B cell (primary cell): ENCODE measurements at regions not wholly inside any gene's neighbourhood (a gene's known extent, or its start where the extent isn't known, plus 50 kb on each side); places are given as distances from the start of the nearest gene placed in this dataset.

ENCODE experiments used
- ATAC-seq: fragments of 200-7000 bp; cut with Tn5 transposase; one replicate; pipeline ENCODE4 v1.10.0; 2021; ENCODE audit warnings: low read depth, mild to moderate bottlenecking, moderate number of reproducible peaks, moderate library complexity
- CTCF ChIA-PET: fragments of 350-600 bp; sonication (Branson Sonifier 250); formaldehyde crosslinking; loops from one replicate; lab custom pipeline; 2021; ENCODE audit warnings: antibody characterized with exemption, inconsistent platforms; lab: Charles Lee
- POLR2A ChIA-PET: fragments of 350-600 bp; sonication (Branson Sonifier 250); formaldehyde crosslinking; loops from one replicate; lab custom pipeline; 2021; ENCODE audit warnings: antibody characterized with exemption; lab: Charles Lee
- DNase-seq: peaks from one replicate; pipeline ENCODE4 v3.0.0; 2013
- H2AFZ ChIP-seq: 2 replicates; pipeline ENCODE4 v1.6.1; 2012; ENCODE audit warnings: mild to moderate bottlenecking, low read depth, low read length; ENCODE audit not compliant: insufficient read depth, poor library complexity, severe bottlenecking
- H3K27ac ChIP-seq, 2 donors: 1 replicate in 1 of 2; 2 replicates in 1 of 2; pipeline ENCODE4 v1.5.1; 2012 to 2013; ENCODE audit warnings: low read length in 2 of 2, mild to moderate bottlenecking in 2 of 2, moderate library complexity in 1 of 2
- H3K27me3 ChIP-seq, 4 experiments: fragments of 200-600 bp in 1 of 4; sonication (generic) in 1 of 4; replicated peaks in 1 of 4; 1 replicate in 2 of 4; 2 replicates in 2 of 4; pipeline versions ENCODE4 v1.6.1 to v1.7.0; 2013 to 2016; ENCODE audit warnings: low read length in 3 of 4, mild to moderate bottlenecking in 2 of 4, mixed read lengths in 1 of 4, moderate library complexity in 1 of 4; ENCODE audit not compliant: insufficient read depth in 4 of 4, control insufficient read depth in 3 of 4; ENCODE audit errors: control extremely low read depth in 1 of 4
- H3K36me3 ChIP-seq, 2 experiments: replicated peaks in 1 of 2; 1 replicate in 1 of 2; 2 replicates in 1 of 2; pipeline versions ENCODE4 v1.6.1 to v1.7.1; 2013; ENCODE audit warnings: low read length in 1 of 2; ENCODE audit not compliant: insufficient read depth in 2 of 2, control insufficient read depth in 1 of 2; ENCODE audit errors: control extremely low read depth in 1 of 2, extremely low read depth in 1 of 2
- H3K4me1 ChIP-seq, 2 donors: fragments of 200-600 bp in 1 of 2; sonication (generic) in 1 of 2; 1 replicate in 1 of 2; 2 replicates in 1 of 2; pipeline versions ENCODE4 v1.5.1 to v1.6.1; 2013 to 2017; ENCODE audit warnings: low read length in 2 of 2; ENCODE audit not compliant: control insufficient read depth in 2 of 2, insufficient read depth in 2 of 2
- H3K4me2 ChIP-seq: replicated peaks from 2 replicates; pipeline ENCODE3; 2012; ENCODE audit warnings: mild to moderate bottlenecking, low read depth, low read length; ENCODE audit not compliant: poor library complexity, severe bottlenecking
- H3K4me3 ChIP-seq, 5 experiments: fragments of 200-600 bp in 1 of 5; sonication (generic) in 1 of 5; 1 replicate in 3 of 5; 2 replicates in 2 of 5; pipeline versions ENCODE4 v1.5.1 to v1.7.0; 2011 to 2016; ENCODE audit warnings: low read length in 4 of 5, mild to moderate bottlenecking in 4 of 5, low read depth in 2 of 5, control low read depth in 1 of 5, moderate library complexity in 1 of 5; ENCODE audit not compliant: insufficient read depth in 1 of 5; ENCODE audit errors: control extremely low read depth in 1 of 5, extremely low read depth in 1 of 5
- H3K79me2 ChIP-seq: fragments of 200-600 bp; sonication (generic); one replicate; pipeline ENCODE4 v1.6.0; 2016; ENCODE audit warnings: low read length; ENCODE audit not compliant: control insufficient read depth, insufficient read depth
- H3K9ac ChIP-seq: fragments of 200-600 bp; sonication (generic); 2 replicates; pipeline ENCODE4 v1.6.1; 2017; ENCODE audit warnings: mild to moderate bottlenecking, low read length, moderate library complexity
- H3K9me3 ChIP-seq, 3 donors: one replicate each; pipeline versions ENCODE4 v1.6.1 to v1.7.1; 2013; ENCODE audit warnings: low read length in 2 of 3; ENCODE audit not compliant: control insufficient read depth in 2 of 3, insufficient read depth in 1 of 3; ENCODE audit errors: control extremely low read depth in 1 of 3
- H4K20me1 ChIP-seq: 2 replicates; pipeline ENCODE4 v1.6.0; 2012; ENCODE audit warnings: mild to moderate bottlenecking, low read length; ENCODE audit not compliant: insufficient read depth, control insufficient read depth, poor library complexity, severe bottlenecking
- H3K27ac Mint-ChIP-seq: one replicate; pipeline ENCODE4 v1.8.0; 2021; ENCODE audit warnings: mixed read lengths
- H3K27me3 Mint-ChIP-seq: one replicate; pipeline ENCODE4 v1.8.0; 2021; ENCODE audit warnings: mixed read lengths
- H3K4me1 Mint-ChIP-seq: one replicate; pipeline ENCODE4 v1.8.0; 2021; ENCODE audit warnings: mixed read lengths
- H3K4me3 Mint-ChIP-seq: one replicate; pipeline ENCODE4 v1.8.0; 2021; ENCODE audit warnings: mixed read lengths
- H3K9me3 Mint-ChIP-seq: one replicate; pipeline ENCODE4 v1.8.0; 2022; ENCODE audit warnings: mixed read lengths; ENCODE audit not compliant: insufficient read depth
- EZH2 ChIP-seq: IDR thresholded peaks from 2 replicates; pipeline ENCODE4 v1.6.1; 2012; ENCODE audit warnings: borderline replicate concordance, low read depth, mild to moderate bottlenecking, moderate library complexity, low read length; ENCODE audit not compliant: insufficient read depth, poor library complexity, severe bottlenecking
- WGBS: methylation state at CpG from one replicate; pipeline ENCODE4 v1.1.5; 2013; ENCODE audit warnings: missing lambda C conversion rate; ENCODE audit not compliant: insufficient coverage; 5-methylcytosine and 5-hydroxymethylcytosine counted together
- intact Hi-C: fragments of 100-400 bp; cut with micrococcal nuclease; formaldehyde crosslinking; loops from one replicate; pipeline ENCODE4 v1.10.0; 2022
- TF ChIP-seq, protein P1 (sequence below): fragments of 200-600 bp; IDR thresholded peaks from one replicate; pipeline ENCODE4 v1.8.0; 2022; ENCODE audit warnings: antibody characterized with exemption, mild to moderate bottlenecking

GRCh38 chr7:42666994-42667393 is 244.9 kb downstream of the C7orf25 start:
- H3K27ac ChIP-seq: no peak overlapping the region
- no peaks in the 10 kb centered on the region for H3K4me1 ChIP-seq
- H3K36me3 ChIP-seq: no peaks in the 10 kb centered on the region
- H3K27me3 Mint-ChIP-seq: no peaks in the 10 kb centered on the region
- no peak overlapping the region for H3K27ac Mint-ChIP-seq
- 89% methylated on average over 2 of the region's 3 CpGs for WGBS
- POLR2A ChIA-PET: no interaction called here
- H3K4me1 Mint-ChIP-seq: no peaks in the 10 kb centered on the region
- H4K20me1 ChIP-seq: no peaks in the 10 kb centered on the region
- H3K4me3 ChIP-seq: no peak overlapping the region
- no peak for ATAC-seq
- peaks cover 2 to 10% (median 4%) of the 10 kb centered on the region in 3 donors for H3K9me3 ChIP-seq
- no peak for DNase-seq
- peaks cover 10% of the 10 kb centered on the region for H3K9me3 Mint-ChIP-seq
- CTCF ChIA-PET: no interaction called here
- no peak overlapping the region for H2AFZ ChIP-seq
- no peak overlapping the region for H3K4me3 Mint-ChIP-seq
- intact Hi-C loops: no loop called here
- H3K27me3 ChIP-seq: no peaks in the 10 kb centered on the region
- TF ChIP-seq EZH2: no peak
- TF ChIP-seq, protein P1, sequence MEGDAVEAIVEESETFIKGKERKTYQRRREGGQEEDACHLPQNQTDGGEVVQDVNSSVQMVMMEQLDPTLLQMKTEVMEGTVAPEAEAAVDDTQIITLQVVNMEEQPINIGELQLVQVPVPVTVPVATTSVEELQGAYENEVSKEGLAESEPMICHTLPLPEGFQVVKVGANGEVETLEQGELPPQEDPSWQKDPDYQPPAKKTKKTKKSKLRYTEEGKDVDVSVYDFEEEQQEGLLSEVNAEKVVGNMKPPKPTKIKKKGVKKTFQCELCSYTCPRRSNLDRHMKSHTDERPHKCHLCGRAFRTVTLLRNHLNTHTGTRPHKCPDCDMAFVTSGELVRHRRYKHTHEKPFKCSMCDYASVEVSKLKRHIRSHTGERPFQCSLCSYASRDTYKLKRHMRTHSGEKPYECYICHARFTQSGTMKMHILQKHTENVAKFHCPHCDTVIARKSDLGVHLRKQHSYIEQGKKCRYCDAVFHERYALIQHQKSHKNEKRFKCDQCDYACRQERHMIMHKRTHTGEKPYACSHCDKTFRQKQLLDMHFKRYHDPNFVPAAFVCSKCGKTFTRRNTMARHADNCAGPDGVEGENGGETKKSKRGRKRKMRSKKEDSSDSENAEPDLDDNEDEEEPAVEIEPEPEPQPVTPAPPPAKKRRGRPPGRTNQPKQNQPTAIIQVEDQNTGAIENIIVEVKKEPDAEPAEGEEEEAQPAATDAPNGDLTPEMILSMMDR: no peak
- no peak overlapping the region for H3K9ac ChIP-seq
- no peak overlapping the region for H3K4me2 ChIP-seq
- H3K79me2 ChIP-seq: no peaks in the 10 kb centered on the region

DNA sequence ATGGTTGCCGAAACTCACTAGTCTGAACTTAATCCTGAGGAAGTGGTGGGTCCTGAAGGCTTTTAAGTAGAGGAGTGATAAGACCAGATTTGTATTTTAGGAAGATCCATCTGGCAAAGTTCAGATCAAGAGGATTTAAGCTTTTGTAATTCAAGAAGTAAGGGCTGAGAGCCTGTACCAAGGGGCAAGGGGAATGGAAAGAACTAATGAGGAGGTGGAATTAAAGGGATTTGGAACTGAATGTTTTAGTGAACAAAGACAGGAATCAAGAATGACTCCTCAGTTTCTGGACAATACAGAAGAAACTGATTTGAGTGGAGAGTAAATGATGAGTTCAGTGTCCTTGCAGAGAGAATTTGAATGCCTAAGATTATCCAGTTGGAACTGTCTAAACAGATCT is 249.0 kb downstream of the C7orf25 start:
- peaks cover 2 to 10% (median 4%) of the 10 kb centered on the region in 3 donors for H3K9me3 ChIP-seq
- H3K4me2 ChIP-seq: no peak overlapping the region
- no peak overlapping the region for H3K4me3 ChIP-seq
- no peak for ATAC-seq
- POLR2A ChIA-PET: no interaction called here
- H3K9ac ChIP-seq: no peak overlapping the region
- intact Hi-C loops: no loop called here
- H3K79me2 ChIP-seq: no peaks in the 10 kb centered on the region
- Mint-ChIP-seq H3K27me3 (no peaks in the 10 kb centered on the region), H3K4me3 (no peak overlapping the region), H3K27ac (no peak overlapping the region), H3K9me3 (peaks cover 10% of the 10 kb centered on the region), H3K4me1 (no peaks in the 10 kb centered on the region)
- H2AFZ ChIP-seq: no peak overlapping the region
- no peaks in the 10 kb centered on the region for H3K36me3 ChIP-seq
- no peak for DNase-seq
- no peaks in the 10 kb centered on the region for H3K4me1 ChIP-seq
- no peak for TF ChIP-seq EZH2
- TF ChIP-seq, protein P1: no peak
- 100% methylated on average over 1 of the region's 1 CpG for WGBS
- H3K27me3 ChIP-seq: no peaks in the 10 kb centered on the region
- no peaks in the 10 kb centered on the region for H4K20me1 ChIP-seq
- H3K27ac ChIP-seq: no peak overlapping the region
- CTCF ChIA-PET: no interaction called here
